Hematopoietic multipotent progenitor cell treated with erythropoietin and hydrocortisone succinate and interleukin-3 and kit ligand, for 8 days (in vitro differentiated cells): ENCODE measurements at regions not wholly inside any gene's neighbourhood (a gene's known extent, or its start where the extent isn't known, plus 50 kb on each side); places are given as distances from the start of the nearest gene placed in this dataset.
"Not testable (repeated sequence)": the region's sequence is repeated elsewhere in the genome, so short reads cannot be mapped to it uniquely, and the experiment has no call there.

Source experiments
- DNase-seq: peaks from one replicate; pipeline ENCODE4 v3.0.0-alpha.2; 2015

DNA sequence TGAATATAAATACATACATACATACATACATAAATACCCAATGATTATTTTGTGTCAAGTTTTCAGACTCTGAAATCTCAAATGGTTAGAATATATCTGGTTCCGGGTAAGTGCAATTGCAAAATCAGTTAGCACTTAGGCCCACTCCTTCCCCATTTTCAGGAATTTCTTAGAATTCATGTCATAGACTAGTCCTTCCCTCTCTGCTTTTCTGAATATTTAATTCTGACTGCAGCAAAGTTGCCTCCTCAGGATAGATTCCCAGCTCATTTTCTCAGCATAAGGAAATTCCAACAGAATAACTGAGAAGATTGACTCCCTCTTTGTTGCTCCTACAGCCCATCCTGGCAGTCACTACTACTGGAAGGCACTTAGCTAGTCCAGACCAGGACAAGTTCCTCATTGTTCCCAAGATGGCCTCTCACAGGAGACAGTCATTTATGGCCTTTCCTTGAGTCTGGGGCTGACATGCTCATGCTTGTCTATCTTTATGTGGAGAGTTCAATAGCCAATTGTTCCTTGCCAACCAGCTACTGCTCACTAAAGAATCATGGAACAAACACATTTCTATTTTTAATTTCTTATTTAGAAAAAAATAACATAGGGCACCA lies 142.9 kb upstream of the ITGB1 start:
- no peak for DNase-seq

DNA sequence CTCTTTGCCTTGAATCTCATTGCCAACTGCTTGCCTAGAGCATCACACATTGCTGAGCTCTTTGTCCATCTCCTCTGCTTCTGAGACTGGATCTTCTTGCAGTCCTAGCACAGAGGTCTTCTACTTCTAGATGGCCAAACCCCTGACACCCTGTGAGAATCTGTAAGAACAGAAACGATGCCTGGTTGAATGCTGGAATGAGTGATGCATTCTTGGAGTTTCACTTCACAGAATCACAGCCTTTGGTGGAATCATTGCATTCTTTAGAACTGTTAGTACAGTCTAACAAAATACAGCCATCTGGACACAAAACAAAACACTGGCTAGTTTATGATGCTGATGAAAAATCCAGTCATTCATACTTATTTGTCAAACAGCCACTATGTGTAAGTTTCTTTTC lies 141.7 kb upstream of the ITGB1 start:
- DNase-seq, result no peak

DNA sequence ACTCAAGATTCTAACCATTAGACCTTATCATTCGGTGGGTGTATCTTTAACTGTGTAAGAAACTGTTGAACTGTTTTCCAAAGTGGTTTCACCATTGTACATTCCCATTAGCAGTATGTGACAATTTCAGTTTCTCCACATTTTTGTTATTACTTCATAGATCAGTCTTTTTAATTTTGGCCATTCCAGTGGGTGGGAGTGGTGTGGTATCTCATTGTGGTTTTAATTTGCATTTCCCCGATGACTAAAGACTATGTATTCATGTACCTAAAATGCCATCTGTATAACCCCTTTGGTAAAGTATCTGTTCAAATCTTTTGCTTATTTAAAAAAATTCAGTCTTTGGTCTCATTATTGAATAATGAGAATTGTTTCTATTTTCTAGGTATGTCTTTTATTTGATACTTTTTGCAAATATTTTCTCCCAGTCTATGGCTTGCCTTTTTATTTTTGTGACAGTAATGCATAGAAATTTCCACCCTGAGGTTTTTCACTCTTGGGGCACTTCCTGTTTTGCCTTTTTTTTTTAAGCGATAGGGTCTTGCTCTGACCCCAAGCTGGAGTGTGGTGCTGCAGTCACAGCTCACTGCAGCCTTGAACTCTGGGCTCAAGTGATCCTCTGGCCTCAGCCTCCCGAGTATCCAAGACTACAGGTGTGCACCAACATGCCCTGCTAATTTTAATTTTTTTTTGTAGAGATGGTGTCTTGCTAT lies 141.1 kb upstream of the ITGB1 start:
- DNase-seq, result no peak

DNA sequence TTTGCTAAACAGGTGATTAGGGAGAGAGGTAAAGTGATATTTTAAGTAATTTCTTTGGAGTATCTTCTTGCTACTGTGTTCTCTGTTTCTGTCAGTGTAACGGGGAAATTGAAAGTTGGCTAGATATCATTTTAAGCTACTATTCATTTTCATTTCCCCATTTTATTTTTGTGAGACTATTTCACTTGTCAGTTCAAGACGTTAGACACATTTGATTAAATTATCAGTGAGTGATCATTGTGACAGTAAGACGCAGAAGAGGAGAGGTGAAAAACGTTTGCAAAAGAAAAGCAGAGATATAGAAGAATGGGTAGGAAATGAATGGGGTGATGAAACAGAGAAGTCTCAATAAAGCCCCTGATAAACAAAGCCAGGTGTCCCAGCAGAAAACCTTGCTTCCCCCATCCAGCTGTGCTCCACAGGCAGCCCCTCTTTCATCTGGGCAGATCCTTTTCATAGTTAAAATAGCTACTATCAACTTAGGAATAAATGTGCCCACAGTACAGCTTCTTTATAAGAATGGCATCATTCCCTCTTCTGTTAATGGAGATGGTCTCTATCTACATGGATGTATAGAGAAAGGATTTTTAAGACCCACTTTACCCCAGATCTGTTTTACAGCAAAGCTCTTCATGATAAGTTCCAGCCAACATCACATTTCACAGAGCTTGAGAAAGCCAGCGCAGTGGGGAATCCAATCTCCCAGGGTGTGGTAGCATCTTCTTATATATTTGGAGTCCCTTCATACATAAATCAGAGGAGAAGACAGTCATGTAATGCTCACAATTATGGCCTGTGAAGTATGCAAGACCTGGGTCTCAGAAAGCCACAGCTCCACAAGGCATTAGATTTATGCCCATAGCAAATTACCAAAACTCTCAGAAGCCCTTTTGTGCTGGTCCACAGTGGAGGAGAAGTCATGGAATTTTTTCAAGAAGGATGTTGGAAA lies 138.1 kb upstream of the ITGB1 start:
- DNase-seq, result no peak

DNA sequence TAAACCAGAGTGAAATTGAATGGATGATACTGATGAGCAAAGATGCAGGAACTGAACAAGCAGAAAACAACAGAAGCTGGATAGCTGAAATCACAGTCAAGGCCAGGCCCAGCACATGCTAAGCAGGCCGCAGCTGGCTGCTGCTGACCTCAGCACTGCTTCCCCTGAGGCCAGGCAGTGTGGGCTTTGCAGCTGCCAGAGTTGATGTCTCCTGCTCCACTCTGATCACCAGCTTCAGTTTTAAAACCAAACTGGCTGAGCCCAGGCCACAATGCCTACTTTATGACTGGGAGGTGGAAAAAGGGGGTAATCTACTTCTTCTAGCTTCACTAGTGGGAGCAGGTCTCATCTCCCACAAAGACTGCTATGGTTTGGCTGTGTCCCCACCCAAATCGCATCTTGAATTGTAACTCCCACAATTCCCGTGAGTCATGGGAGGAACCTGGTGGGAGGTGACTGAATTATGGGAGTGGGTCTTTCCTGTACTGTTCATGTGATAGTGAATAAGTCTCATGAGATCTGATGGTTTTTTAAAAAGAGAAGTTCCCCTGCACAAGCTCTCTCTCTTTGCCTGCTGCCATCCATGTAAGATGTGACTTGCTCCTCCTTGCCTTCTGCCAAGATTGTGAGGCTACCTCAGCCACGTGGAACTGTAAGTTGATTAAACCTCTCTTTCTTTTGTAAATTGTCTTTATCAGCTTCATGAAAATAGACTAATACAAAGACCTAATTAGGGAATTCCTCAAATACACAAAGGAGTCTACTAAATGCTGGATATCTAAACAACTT lies 136.4 kb upstream of the ITGB1 start:
- DNase-seq, result no peak

DNA sequence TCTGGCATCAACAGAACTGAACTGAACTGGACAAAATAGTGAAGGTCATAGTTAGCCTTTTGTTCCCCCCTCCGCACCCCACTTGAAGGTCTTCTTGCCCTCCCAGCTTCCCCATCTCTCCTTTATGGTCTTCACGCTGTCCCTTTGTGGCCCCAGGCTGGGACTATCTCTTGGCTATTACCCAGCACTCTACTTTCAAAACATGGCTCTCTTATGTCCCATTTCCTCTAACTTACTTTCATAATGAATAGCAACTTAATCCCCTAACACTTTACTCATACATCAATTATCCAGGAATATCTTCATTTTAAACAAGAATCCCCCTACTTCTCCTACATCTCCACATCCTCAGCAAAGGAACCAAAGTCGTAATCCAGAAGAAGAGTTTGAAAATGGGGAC lies 135.3 kb upstream of the ITGB1 start:
- DNase-seq, result no peak

DNA sequence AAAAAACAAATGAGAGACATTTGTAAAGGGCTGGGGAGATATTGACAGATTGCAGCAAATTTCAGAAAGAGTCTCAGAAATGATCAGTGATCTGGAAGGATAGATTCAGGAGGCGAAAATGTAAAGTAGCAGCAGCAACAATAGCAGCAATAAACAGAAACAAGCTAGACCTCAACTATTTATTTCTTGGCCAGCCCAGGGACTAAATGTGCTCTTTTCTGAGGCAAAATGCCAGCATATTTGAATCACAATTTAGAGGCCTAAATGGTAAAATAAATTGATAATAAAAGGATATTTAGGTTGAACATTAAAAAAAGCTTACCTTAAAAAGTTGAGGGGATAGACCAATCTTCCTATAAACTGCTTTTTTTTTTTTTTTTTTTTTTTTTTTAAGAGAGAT lies 134.6 kb upstream of the ITGB1 start:
- no peak for DNase-seq

DNA sequence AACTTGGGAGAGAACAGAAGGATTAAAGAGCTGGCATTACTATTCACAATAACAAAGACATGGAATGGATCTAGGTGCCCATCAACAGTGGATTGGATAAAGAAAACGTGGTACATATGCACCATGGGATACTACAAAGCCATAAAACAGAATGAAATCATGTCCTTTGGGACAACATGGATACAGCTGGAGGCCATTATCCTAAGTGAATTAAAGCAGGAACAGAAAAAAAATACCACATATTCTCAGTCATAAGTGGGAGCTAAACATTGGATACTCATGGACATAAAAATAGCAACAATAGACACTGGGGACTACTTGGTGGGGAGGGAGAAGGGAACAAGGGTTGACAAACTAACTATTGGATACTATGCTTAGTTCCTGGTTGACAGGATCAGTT lies 133.2 kb upstream of the ITGB1 start:
- DNase-seq, result no peak

DNA sequence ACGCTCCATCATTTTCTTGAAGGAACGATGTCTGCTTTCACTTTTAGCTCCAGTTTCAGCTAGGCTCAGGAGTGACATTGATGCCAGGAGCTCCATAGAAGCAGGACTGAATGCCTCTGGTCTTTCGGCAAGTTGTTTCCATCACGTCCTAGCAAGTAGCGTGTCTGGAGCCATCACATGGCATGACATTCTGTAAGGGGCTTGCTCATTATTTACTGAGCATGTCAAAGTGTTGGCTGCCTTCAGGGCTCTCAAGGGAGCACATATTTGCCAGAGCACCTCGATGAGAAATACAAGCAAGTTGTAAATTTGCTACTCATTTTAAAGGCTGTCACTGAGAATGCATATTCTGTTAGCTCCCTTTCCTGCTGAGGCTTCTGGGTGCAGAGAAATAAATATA lies 131.0 kb upstream of the ITGB1 start:
- DNase-seq, result no peak

DNA sequence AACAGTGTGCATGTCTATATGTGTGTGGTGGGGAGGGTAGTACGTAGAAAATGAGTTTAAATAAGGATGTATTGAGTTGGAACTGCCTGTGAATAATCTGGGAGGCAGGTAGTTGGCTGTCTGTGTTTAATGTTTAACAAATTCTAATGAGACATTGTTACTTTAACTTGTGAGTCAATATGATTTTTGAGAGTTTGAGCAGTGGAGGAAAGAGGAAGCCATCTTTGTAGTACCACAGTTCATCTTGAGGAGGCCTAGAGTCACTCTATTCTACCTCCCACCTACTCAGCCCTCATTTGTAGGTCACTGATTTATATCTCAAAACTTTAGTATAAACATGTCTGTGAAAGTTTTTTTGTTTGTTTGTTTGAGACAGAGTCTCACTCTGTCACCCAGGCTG lies 129.9 kb upstream of the ITGB1 start:
- DNase-seq, result no peak

DNA sequence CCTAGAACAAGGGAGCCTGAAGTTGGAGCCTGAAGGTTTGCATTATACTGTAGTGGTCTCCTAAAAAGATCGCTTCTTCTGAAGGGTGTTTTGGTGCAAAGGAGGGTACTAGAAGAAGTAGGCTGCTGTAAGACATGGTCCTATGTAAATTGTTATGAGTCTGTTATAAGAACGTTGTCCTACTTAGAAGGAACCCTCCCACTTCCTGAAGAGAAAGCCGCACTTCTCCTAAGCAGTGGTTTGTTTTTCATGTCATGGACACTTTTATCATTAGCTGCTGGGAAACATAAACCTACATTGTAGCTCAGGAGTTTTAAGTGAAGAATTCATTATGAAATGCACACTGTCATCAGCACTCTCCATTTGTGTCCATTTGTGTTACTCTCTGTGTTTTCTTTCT lies 129.1 kb upstream of the ITGB1 start:
- DNase-seq, result no peak

DNA sequence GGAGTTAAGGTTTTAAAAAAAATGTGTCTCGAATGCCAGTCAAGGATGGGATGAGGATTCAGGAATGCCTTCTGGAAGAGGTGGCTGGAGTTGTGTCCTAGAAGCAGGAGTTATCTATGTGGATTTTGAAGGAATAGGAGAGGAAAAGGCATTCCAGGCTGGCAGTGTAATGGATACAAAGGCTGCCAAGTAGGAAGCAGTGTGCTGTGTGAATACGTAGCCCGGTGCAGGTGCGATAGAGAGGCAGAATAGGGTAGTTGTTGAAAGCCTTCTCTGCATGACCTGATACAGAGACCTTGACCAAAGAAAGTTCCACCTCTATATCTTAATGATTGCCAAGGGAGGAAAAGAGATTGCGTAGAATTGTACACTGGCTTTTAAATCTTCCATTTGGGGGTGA lies 128.1 kb upstream of the ITGB1 start:
- no peak for DNase-seq

DNA sequence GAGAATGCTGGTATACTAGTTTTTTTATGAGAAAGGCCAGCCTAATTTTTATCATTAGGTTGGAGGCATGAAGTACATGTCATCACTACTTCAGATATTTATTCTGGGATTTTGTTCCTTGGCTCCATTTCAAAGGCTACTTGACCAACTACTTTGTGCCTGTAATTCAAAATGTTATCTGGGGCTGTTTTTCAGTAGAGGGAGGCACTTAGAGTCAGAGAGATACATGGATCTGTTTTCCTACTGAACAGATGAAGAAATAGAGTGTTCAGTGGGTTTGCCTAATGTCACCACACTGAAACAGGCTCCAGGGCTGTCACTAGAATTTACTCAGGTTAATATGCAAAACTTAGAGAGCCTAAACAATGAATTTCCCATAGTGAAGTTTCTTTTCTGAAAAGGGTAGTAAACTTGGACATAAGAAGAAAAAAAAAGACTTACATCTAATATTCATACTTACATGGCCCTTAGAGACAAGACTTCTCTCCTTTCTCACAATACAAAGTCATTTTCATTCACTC lies 127.3 kb upstream of the ITGB1 start:
- no peak for DNase-seq

DNA sequence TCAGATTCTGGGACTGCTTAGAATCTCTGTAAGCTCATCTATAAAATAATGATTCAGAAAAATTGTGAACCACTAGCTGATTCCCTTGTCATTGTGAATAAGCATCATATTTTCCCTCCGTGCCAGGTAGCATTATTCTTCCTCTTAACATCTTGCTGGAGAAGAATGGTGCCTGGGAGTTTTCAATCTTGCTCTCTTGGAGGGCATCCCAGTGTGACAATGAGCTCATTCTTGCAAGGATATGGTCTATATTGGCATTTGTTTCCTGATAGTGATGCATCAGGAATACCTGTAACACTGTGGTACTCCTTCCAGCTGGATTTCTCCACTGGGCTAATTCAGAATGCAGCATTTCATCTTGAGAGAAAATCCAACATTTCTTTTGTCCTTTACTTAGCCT lies 126.4 kb upstream of the ITGB1 start:
- no peak for DNase-seq

DNA sequence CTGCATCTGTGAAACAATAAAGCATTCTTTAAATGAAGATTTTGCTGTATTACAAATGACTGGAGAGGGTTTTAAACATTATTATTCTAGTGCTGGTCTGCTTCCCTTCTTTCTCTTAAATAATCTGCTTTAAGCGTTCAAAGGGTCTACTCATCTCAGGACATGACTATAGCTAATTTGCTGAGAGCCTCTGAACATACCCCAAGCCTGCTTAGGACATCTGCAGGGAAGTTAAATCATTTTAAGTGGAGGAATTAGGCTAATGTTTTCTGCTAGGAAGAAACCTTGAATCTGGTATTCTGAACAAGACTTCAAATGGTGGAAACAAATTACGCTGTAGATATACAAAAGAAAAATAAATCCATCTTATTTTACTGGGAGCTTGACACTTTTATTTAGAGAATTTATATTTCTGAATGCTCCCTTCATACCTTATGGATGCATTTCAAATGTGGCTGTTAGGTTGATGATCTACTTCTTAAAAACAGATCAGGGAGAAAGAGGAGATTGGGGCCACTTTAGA lies 124.4 kb upstream of the ITGB1 start:
- DNase-seq, result no peak

DNA sequence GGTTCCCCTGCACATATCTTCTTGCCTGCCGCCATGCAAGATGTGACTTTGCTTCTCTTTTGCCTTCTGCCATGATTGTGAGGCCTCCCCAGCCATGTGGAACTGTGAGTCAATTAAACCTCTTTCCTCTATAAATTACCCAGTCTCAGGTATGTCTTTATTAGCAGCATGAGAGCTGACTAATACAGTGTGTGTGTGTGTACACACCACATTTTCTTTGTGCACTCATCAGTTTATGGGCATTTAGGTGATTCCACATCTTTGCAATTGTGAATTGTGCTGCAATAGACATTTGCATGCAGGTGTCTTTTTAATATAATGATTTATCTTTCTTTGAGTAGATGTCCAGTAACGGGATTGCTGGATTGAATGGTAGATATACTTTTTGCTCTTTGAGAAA lies 122.4 kb upstream of the ITGB1 start:
- not testable (repeated sequence) for DNase-seq

DNA sequence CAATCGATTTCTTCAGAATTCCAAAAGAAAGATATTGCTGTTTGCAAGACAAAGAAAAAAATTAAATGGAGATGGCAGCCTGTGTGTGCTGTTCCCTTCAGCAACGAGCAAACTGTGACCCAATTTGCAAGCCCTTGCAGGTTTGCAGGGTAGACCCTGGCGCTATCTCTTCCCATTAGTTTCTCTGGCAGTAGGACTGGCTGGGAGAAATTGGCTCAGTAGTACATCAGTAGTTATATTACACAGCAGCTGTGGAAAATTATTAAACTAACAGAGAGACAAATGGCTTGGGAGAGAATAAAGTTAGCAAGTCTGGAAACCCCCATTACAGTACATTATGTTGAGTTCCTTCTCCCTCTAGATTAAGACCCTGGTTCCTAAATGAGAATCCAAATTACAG lies 116.4 kb upstream of the ITGB1 start:
- no peak for DNase-seq

DNA sequence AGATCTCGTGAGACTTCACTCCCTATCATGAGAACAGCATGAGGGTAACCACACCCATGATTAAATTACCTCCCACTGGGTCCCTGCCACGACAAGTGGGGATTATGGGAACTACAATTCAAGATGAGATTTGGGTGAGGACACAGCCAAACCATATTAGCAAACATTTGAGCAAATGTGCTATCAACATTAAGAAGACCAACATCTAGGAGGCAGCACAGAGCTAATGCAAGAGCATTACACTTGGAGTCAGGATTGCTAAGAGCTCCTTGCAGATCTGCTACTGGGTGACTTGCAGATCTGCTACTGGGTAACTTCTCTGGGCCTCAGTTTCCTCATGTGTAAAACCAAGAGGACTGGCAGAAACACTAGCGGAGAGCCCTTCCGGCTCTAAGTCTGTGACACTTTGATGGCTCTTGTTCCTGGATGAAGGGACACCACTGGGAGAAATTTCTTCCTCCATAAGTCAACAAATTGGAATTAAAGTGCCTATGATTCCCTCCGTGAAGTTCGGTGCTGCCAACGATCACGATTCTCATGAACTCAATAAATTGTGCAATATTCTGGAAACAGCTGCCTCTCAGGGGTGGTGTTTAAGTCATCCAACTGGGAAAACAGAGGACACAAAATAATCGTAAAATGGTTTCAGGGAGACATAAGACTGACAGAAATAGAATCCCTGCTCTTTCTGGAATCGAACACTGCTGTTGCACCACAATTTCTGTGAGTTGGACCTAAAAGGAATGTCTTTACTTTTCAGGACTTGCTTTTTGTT lies 115.8 kb upstream of the ITGB1 start:
- no peak for DNase-seq

DNA sequence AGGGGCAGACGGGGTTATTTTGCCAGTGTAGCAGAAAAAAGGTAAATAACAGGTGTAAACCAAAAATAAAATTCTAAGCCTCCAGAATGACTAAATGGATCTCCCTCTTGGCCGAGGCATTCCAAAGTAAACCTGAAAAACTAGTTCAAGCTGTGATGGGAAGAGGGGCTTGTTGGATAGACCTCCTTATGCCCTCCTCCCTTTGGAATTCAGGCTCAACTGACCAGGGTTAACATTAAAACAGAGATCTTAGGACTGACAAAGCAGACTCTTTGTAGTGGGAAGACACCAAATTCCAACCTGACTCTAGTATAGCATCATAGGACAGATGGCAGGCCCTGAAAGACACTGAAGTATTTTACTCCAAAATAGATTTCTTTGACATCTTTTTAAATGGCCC lies 113.8 kb upstream of the ITGB1 start:
- no peak for DNase-seq

DNA sequence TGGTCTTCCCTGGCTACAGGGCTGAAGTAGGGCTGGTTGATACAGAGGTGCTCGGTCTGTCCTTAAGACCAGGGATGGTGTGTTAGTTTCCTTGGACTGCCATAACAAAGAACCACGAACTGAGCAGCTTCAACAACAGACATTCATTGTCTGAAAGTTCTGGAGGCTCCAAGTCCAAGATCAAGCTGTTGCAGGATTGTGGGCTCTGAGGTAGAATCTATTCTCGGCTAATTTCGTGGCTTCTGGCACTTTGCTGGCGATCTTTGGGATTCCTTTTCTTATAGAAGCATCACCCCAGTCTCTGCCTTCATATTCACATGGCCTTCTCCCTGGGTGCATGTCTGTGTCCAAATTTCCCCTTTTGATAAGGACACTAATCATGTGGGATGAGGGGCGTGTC lies 112.1 kb upstream of the ITGB1 start:
- DNase-seq, result no peak

DNA sequence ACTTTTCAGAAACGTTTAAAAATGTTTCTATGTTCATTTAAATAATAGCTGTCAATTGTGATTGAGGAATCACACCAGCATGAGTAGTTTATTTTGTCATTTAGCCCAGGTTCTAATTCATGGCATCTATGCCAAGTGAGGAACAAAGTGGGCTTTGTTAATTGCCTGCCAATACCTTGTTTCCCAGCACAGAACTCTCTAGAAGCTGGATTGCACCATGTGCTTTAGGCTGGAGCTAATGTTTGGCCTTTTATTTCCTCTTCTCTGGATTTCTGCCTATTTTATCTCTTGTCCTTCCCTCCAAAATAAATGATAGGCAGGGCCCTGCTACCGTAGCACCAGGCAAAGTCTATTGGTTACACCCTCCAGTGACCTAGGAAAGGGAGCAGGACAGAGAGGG lies 109.9 kb upstream of the ITGB1 start:
- no peak for DNase-seq

DNA sequence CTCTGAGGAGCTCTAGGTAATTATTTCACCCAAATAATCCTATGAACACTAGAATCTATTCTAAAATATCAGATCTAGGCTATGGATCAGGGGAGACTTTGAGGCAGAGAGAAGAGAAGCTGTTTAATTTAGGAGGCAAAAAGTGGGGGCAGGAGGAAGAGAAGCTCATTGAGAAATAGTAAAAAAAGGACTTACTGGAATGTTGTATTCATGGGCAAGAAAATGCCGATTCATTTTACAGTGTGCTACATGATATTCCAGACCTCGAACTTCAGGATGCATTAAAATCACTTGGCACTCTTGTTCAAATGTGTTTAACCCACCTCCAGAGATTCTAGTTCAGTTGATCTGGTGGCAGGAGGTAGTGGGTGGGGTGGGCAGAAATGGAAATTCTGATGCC lies 109.5 kb upstream of the ITGB1 start:
- no peak for DNase-seq
